Gastrocnemius medialis (tissue), 4 donors: ENCODE measurements at regions not wholly inside any gene's neighbourhood (a gene's known extent, or its start where the extent isn't known, plus 50 kb on each side); places are given as distances from the start of the nearest gene placed in this dataset.
A peak's percentile ranks its signal among the peaks of the same experiment; 100 is the strongest.

Experiments
- ATAC-seq, 2 donors: fragments of 150-250 bp; one replicate each; pipeline ENCODE4 v1.9.1; 2016
- DNase-seq, 2 donors: peaks; one replicate each; pipeline ENCODE4 v3.0.0-alpha.2; 2019
- H3K27ac ChIP-seq, 4 donors: fragments of 200-600 bp; sonication (generic); 1 replicate in 1 of 4; 2 replicates in 3 of 4; pipeline ENCODE4 v1.5.1; 2016 to 2018; ENCODE audit warnings: mild to moderate bottlenecking in 2 of 4, moderate library complexity in 1 of 4
- H3K27me3 ChIP-seq, 3 donors: fragments of 200-600 bp; sonication (generic) in 2 of 3; 1 replicate in 1 of 3; 2 replicates in 2 of 3; pipeline versions ENCODE4 v1.5.1 to v1.6.0; 2016 to 2019; ENCODE audit warnings: mild to moderate bottlenecking in 1 of 3, moderate library complexity in 1 of 3
- H3K36me3 ChIP-seq, 2 donors: fragments of 200-600 bp; sonication (generic) in 1 of 2; one replicate each; pipeline ENCODE4 v1.5.1; 2017 to 2018
- H3K4me1 ChIP-seq, 2 donors: fragments of 200-600 bp; sonication (generic) in 1 of 2; one replicate each; pipeline ENCODE4 v1.5.1; 2016 to 2017; ENCODE audit warnings: mild to moderate bottlenecking in 2 of 2
- H3K4me3 ChIP-seq, 4 donors: fragments of 200-600 bp; sonication (generic) in 3 of 4; 1 replicate in 1 of 4; 2 replicates in 3 of 4; pipeline ENCODE4 v1.5.1; 2016 to 2019; ENCODE audit warnings: mild to moderate bottlenecking in 2 of 4
- H3K9me3 ChIP-seq, 3 donors: fragments of 200-600 bp; sonication (generic) in 2 of 3; 1 replicate in 1 of 3; 2 replicates in 2 of 3; pipeline ENCODE4 v1.5.1; 2016 to 2019
- CTCF ChIP-seq, 5 experiments: fragments of 450-650 bp in 3 of 5; fragments of 200-600 bp in 2 of 5; sonication (generic) in 2 of 5; IDR thresholded peaks in 4 of 5; conservative IDR thresholded peaks in 1 of 5; 1 replicate in 4 of 5; 2 replicates in 1 of 5; pipeline ENCODE4 v1.5.1; 2016 to 2019; ENCODE audit warnings: antibody characterized with exemption in 5 of 5, mild to moderate bottlenecking in 3 of 5, moderate library complexity in 3 of 5
- POLR2A ChIP-seq, 2 donors: fragments of 450-650 bp; IDR thresholded peaks; one replicate each; pipeline ENCODE4 v1.6.1; 2017; ENCODE audit warnings: antibody characterized with exemption in 2 of 2, mild to moderate bottlenecking in 2 of 2, moderate library complexity in 2 of 2
- in situ Hi-C, 4 donors: fragments of 200-750 bp; cut with MboI; loops; one replicate each; pipeline versions ENCODE4 v1.15.0 to v1.8.0; 2017; ENCODE audit warnings: low sequenced_read_pairs in 4 of 4
- intact Hi-C: fragments of 100-400 bp; cut with DNase I; formaldehyde crosslinking; loops from one replicate; pipeline ENCODE4 v1.15.1; 2023; ENCODE audit warnings: low total_unique reads

- TF ChIP-seq CTCF (IDR thresholded peaks at IDR 0.05 in 4 of 5, conservative IDR thresholded peaks at IDR 0.05 in 1 of 5) = no peak
- TF ChIP-seq POLR2A (IDR thresholded peaks at IDR 0.05) = no peak
- H3K27me3 ChIP-seq = no peaks in the 10 kb centered on the region
- H3K36me3 ChIP-seq = no peaks in the 10 kb centered on the region
- DNase-seq = no peak
- in situ Hi-C loops = no loop called here
- no peak overlapping the region for H3K4me3 ChIP-seq
- H3K4me1 ChIP-seq = peaks cover 0 to 5% of the 10 kb centered on the region in 2 donors
- ATAC-seq = no peak
- intact Hi-C loops = no loop called here
- no peak overlapping the region for H3K27ac ChIP-seq
- no peaks in the 10 kb centered on the region for H3K9me3 ChIP-seq
Observed at GRCh38 chr2:217660423-217660822, 342.4 kb downstream of the TNS1 start.

- ATAC-seq (no peak), DNase-seq (no peak)
- H3K36me3 ChIP-seq = no peaks in the 10 kb centered on the region
- H3K4me3 ChIP-seq = no peak overlapping the region
- TF ChIP-seq POLR2A (IDR thresholded peaks at IDR 0.05) = no peak
- TF ChIP-seq CTCF (IDR thresholded peaks at IDR 0.05 in 4 of 5, conservative IDR thresholded peaks at IDR 0.05 in 1 of 5) = no peak
- no peaks in the 10 kb centered on the region for H3K9me3 ChIP-seq
- peaks cover 0 to 7% of the 10 kb centered on the region in 2 donors for H3K4me1 ChIP-seq
- intact Hi-C loops (no loop called here), in situ Hi-C loops (no loop called here)
- H3K27me3 ChIP-seq = no peaks in the 10 kb centered on the region
- H3K27ac ChIP-seq = no peak overlapping the region
Observed at GRCh38 chr2:217658806-217659205, 344.0 kb downstream of the TNS1 start.

- no peak for ATAC-seq
- H3K4me3 ChIP-seq = no peak overlapping the region
- no peak for TF ChIP-seq POLR2A (IDR thresholded peaks at IDR 0.05)
- H3K27me3 ChIP-seq = no peaks in the 10 kb centered on the region
- peaks cover 0 to 7% of the 10 kb centered on the region in 2 donors for H3K4me1 ChIP-seq
- H3K36me3 ChIP-seq = no peaks in the 10 kb centered on the region
- H3K9me3 ChIP-seq = no peaks in the 10 kb centered on the region
- intact Hi-C loops (no loop called here), in situ Hi-C loops (no loop called here)
- H3K27ac ChIP-seq = no peak overlapping the region
- no peak for DNase-seq
Observed at GRCh38 chr2:217657252-217657651, 345.5 kb downstream of the TNS1 start.

GRCh38 chr2:217656316-217656715 lies 346.5 kb downstream of the TNS1 start:
- DNase-seq = no peak
- Histone ChIP-seq H3K27me3 (no peaks in the 10 kb centered on the region), H3K4me3 (no peak overlapping the region), H3K9me3 (no peaks in the 10 kb centered on the region), H3K4me1 (peaks cover 0 to 7% of the 10 kb centered on the region in 2 donors), H3K36me3 (no peaks in the 10 kb centered on the region), H3K27ac (peak overlapping the region in 1 of 4 donors; percentile 8)
- intact Hi-C loops = no loop called here
- no peak for ATAC-seq
- TF ChIP-seq POLR2A (IDR thresholded peaks at IDR 0.05) (no peak), CTCF (IDR thresholded peaks at IDR 0.05 in 4 of 5, conservative IDR thresholded peaks at IDR 0.05 in 1 of 5) (no peak)
- in situ Hi-C loops = no loop called here

- ATAC-seq = no peak
- no peaks in the 10 kb centered on the region for H3K27me3 ChIP-seq
- no peaks in the 10 kb centered on the region for H3K36me3 ChIP-seq
- H3K4me1 ChIP-seq = peaks cover under 1 to 7% of the 10 kb centered on the region in 2 donors
- H3K27ac ChIP-seq = peak overlapping the region in 1 of 4 donors; percentile 30
- no peaks in the 10 kb centered on the region for H3K9me3 ChIP-seq
- DNase-seq = no peak
- intact Hi-C loops = no loop called here
- no peak overlapping the region for H3K4me3 ChIP-seq
- TF ChIP-seq POLR2A (IDR thresholded peaks at IDR 0.05) = no peak
- TF ChIP-seq CTCF (IDR thresholded peaks at IDR 0.05 in 4 of 5, conservative IDR thresholded peaks at IDR 0.05 in 1 of 5) = no peak
- in situ Hi-C loops = no loop called here
Observed at GRCh38 chr2:217655651-217656050, 347.1 kb downstream of the TNS1 start.
